Urothelium cell line (cell line): ENCODE measurements at regions not wholly inside any gene's neighbourhood (a gene's known extent, or its start where the extent isn't known, plus 50 kb on each side); places are given as distances from the start of the nearest gene placed in this dataset.

Source experiments
- DNase-seq: peaks from one replicate; pipeline ENCODE4 v3.0.0; 2011; ENCODE audit warnings: low spot score, mixed read lengths
- FAIRE-seq: peaks from 2 replicates; lab custom pipeline; 2011; peaks lifted over from hg19 to GRCh38; lab: Jason Lieb, UNC

DNA sequence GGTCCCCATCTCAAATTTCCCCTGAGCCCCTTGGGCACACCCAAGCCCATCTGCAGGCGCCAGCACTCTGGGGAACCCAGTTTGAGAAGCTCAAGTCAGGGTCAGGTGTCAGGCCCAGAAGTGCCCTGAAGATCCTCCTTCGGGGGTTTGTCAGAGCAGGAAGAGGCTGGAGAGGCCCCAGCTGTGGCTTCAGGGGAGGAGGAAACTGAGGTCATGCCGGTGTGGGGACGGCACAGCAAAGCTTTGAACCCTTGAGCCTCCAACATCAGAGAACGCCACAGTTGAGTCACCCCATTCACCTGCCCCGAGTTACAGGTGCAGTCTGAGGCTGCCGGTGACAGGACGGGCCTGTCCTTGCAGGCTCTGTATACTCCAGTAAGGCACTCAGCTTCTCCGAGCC is 140.2 kb upstream of the CIBAR2 start:
- no peak for FAIRE-seq
- no peak for DNase-seq

DNA sequence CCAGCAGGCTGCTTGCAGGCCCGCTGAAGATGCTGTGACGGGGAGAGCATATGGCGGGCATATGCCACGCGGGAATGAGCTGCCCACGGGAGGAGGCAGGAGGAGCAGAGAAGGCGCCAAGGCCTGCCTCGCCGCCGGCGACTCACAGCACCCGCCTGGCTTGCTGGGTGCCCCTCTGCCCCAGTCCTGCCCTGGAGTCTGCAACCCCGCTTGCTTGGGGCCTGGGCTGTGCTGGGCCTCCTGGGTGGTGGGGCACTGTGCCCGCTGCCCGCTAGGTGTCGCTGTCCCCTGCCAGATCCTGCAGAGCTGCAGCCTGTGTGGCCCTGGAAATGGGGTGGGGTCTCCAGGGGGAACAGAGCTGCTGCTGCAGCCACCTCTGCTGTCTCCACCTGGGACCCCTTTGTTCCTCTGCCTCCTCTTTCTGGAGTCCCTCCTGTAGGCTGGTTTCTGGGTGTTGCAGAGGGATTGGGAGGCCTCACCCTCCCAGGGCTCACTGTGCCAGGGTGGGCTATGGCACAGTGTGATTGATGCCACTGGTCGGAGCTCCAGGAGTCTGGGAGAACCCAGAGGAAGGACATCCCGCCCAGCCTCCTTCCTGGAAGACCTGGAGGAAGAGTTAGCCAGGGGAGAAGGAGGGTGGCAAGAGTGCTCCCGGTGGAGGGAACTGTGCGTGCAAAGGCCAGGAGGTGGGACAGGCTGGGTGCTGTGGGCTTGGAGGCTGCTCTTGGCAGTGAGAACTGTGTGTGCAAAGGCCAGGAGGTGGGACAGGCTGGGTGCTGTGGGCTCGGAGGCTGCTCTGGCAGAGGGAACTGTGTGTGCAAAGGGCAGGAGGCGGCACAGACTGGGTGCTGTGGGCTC is 141.0 kb upstream of the CIBAR2 start:
- no peak for FAIRE-seq
- peak; percentile 84 for DNase-seq

DNA sequence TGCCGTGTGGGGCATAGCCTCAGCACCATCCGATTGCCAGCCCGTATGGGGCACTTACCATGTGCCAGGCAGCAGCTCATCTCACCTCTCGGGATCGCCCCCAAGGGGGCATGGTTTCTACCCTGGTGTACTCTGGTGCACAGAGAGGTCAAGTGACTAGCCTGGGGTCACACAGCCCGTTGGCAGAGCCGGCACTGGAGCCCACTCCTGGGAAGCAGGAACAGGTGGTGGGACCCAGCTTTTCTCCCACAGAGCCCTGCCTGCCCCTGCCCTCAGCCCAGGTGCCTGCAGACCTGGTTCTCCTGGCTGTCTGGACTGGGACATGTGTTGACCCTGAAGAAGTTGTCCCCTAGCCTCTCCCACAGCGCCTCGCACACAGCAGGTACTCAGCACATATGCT is 141.8 kb upstream of the CIBAR2 start:
- DNase-seq (no peak), FAIRE-seq (no peak)

- no peak for FAIRE-seq
Measured at GRCh38 chr16:85254921-85255320, 142.6 kb upstream of the CIBAR2 start.

DNA sequence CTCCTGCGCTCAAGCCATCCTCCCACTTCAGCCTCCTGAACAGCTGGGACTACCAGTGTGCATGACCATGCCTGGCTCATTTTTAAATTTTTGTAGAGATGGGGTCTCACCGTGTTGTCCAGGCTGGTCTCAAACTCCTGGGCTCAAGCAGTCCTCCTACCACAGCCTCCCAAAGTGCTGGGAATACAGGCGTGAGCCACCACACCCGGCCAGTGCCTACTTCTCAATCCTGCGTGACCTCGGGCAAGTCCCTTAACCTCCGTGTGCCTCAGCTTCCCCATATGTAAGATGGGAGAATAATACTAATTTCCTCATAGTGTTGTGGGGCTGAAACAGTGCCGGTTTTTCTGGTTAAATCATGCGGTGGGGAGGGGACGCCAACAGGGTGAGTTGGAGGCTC is 143.5 kb upstream of the CIBAR2 start:
- no peak for DNase-seq
- FAIRE-seq, result no peak

More at GRCh38 chr16:85254921-85255320, 142.6 kb upstream of the CIBAR2 start:
- no peak for DNase-seq

GRCh38 chr16:85256190-85256739 is 144.0 kb upstream of the CIBAR2 start:
- FAIRE-seq (no peak), DNase-seq (no peak)

- DNase-seq (no peak), FAIRE-seq (no peak)
Measured at GRCh38 chr16:85257483-85257882, 145.2 kb upstream of the CIBAR2 start.

GRCh38 chr16:85258166-85258565 is 145.9 kb upstream of the CIBAR2 start:
- DNase-seq (no peak), FAIRE-seq (no peak)

GRCh38 chr16:85258629-85259028 is 146.4 kb upstream of the CIBAR2 start:
- FAIRE-seq (no peak), DNase-seq (no peak)

DNA sequence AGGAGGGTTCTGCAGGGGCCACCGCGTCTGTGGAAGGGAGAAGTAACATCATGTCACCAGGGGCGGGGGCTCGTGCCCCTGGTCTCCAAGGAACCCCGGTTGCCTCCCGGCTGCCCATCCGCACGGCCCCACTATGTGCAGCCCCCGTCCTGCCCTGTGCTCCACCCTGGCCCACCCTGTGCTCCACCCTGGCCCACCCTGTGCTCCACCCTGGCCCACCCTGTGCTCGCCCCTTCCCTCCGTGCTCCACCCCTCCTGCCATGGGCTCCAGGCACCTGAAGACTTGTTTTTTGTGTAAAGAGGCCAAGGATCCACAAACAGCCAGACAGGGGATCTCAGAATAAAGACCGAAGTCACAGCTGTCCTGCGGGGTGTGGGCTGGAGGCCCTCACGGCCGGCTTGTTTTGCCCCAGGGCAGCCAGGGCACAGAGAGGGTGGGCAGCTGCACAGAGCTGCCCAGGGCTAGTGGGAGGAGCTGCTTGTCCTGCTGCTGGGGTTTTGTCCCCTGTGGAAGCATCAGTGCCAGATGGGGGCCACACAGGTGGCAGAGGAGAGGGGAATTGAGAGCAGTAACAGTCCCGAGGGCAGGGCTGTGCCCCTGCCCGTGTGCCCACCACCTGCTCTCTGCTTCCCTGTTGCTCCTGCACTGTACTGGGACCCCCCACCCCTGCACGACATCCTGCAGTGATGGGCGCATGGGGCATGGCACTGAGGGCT is 147.0 kb upstream of the CIBAR2 start:
- DNase-seq, result no peak
- no peak for FAIRE-seq

DNA sequence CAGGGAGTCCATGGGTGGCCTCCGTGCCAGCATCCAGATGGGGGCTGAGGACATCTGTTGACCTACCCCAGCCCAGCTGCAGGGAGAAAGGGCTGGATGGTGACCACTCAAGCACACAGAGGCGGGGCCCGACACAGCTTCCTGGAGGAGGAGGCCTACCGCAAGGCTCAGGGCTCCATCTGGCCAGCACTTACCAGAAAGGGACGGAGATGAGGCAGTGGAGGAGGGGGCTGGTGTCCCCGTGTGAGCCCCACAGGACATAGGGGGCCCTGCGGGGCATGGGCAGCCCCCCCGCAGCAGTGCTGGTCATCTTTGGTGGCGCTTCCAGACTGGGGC is 147.5 kb upstream of the CIBAR2 start:
- DNase-seq, result no peak
- no peak for FAIRE-seq

- FAIRE-seq, result no peak
- DNase-seq, result no peak
Measured at GRCh38 chr16:85261204-85261603, 148.9 kb upstream of the CIBAR2 start.

DNA sequence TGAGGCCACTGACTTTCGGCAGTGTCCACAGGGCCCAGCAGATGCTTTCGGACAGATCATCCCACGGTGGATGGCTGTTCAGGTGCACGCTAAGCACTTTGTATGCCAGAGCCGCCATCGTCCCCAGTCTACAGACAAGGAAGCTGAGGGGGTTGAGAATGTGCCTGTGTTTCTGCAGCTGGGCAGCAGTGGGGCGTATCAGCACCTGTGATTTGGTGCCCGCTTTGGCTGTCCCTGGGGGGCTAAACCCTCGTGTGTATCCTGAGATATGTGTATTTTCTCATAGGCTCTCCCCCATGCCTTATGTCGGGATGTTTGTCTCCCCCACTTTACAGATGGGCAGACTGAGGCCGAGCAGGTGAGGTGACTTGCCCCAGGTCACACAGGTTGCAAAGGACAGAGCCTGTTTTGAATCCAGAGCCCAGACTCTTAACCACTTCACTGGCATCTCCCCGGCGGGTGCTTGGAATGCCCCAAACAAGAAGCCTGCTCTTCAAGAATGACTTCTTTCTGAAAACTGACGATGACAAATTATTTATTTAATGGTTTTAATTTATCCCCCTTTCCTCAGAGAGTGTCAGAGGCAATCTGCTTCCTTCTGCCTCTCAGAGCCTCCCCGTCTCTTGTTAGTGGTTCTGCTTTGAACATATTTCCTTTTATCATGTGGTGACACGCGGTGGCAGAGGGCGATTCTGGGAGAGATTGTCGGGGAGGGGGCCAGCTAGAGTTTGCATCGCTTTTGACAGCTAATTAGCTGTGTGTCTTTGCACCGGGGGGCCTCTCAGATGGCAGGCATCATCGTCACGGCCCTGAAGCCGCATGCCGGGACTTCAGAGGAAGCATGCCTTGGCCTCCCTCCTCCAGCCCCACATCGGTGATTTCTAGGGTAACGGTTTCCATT is 149.6 kb upstream of the CIBAR2 start:
- no peak for DNase-seq

DNA sequence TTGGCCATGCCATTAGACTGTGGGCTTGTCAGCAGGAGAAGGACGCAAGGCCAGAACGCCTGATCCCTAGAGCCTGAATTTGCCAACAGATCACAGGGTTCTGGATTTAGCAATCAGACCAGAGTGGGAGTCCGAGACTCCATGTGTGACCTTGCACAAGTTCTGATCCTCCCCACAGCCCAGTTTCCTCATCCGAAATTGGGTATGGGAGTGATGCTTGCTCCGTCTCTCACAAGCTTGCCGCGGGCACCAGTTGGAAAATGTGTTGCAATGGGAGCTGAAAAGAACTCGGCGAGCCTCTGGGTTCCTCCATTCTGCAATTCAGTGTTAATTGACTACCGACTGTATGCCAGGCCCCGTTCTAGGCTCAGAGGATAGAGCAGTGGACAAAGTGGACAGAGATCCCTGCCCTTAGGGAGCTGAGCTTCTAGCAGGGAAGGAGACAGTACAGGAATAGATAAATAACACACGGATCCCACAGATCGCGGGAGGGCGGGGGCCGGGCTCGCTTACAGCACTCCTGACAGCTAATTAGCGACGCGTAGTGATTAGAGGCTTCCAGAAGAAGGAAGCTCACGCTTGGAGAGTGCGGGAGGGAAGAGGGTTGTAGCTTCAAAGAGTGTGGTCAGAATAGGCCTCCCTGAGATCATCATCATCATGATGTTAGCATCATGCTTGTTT is 150.4 kb upstream of the CIBAR2 start:
- FAIRE-seq (no peak), DNase-seq (no peak)

More for the DNA sequence above, 149.6 kb upstream of the CIBAR2 start:
- no peak for FAIRE-seq

DNA sequence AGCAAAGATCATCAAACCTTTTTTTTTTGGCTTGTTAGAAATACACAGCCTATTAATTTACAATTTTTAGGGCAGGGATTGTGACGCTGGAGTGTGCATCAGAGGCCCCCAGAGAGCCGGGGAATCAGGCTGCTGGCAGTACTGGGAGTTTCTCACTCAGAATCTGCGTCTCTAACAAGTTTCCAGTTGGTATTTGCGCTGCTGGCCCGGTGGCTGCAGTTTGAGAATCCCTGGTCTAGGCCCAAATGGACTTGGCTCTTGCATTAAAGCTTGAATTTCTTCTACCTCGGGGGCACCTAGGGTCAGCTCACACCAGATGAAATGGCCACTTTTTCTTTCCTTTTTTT is 150.9 kb upstream of the CIBAR2 start:
- DNase-seq (no peak), FAIRE-seq (no peak)

DNA sequence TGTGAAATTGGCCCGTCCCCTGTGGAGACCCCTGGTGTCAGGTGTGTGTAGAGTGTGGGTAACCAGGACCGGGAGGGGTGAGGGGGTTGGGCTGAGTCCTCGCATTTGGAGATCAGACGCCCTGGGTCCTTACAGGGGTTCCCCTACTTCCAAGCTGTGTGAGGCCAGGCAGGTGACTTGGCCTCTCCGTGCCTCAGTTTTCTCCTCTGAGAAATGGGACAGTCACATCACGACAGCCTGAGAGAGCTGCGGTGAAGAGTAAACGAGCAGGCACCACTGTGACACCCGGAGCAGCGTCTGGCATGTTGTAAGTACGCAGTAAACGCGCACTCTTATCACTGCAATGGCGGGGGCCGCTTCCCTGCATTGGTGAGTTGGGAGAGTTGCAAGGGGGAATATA is 152.5 kb upstream of the CIBAR2 start:
- FAIRE-seq (no peak), DNase-seq (no peak)

GRCh38 chr16:85265161-85265784 is 153.0 kb upstream of the CIBAR2 start:
- FAIRE-seq, result no peak
- no peak for DNase-seq

GRCh38 chr16:85265810-85266209 is 153.5 kb upstream of the CIBAR2 start:
- FAIRE-seq (no peak), DNase-seq (no peak)

GRCh38 chr16:85266857-85267256 is 154.6 kb upstream of the CIBAR2 start:
- no peak for FAIRE-seq

GRCh38 chr16:85267414-85267945 is 155.2 kb upstream of the CIBAR2 start:
- no peak for DNase-seq
- no peak for FAIRE-seq

More at GRCh38 chr16:85266857-85267256, 154.6 kb upstream of the CIBAR2 start:
- no peak for DNase-seq
